Fibroblast of pulmonary artery (primary cell): ENCODE measurements at regions not wholly inside any gene's neighbourhood (a gene's known extent, or its start where the extent isn't known, plus 50 kb on each side); places are given as distances from the start of the nearest gene placed in this dataset.
"Not testable (repeated sequence)": the region's sequence is repeated elsewhere in the genome, so short reads cannot be mapped to it uniquely, and the experiment has no call there.

ENCODE experiments used
- DNase-seq: peaks from one replicate; pipeline ENCODE4 v3.0.0-alpha.2; 2010; ENCODE audit warnings: low read depth
- H3K4me3 ChIP-seq: replicated peaks from 2 replicates; pipeline ENCODE4 v1.5.1; 2011; ENCODE audit warnings: low read depth, mild to moderate bottlenecking, control low read depth, low read length, moderate library complexity
- TF ChIP-seq, protein P1 (sequence below): IDR thresholded peaks from 2 replicates; pipeline ENCODE4 v1.5.1; 2011; ENCODE audit warnings: mild to moderate bottlenecking, control low read depth, low read length, inconsistent platforms; ENCODE audit errors: missing control alignments

DNA sequence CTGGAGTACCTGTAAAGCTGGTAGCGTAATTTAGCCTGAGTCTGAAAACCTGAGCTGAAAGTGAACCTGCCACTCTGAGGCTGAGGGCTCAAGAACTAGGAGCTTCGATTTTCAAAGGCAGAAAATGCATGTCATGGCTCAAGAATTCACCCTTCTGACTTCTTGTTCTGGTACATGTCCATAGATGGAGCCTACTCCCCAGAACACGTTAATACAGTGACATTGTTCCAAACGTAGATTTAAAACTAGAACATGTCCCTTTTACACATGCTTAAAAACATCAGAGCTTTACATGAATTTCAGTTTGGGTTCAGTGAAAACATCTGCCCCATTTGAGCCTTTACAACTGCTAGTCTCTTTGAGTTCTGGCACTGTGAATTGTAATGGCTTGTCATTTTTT is 115.5 kb upstream of the WDR1 start:
- no peak overlapping the region for H3K4me3 ChIP-seq
- TF ChIP-seq, protein P1, sequence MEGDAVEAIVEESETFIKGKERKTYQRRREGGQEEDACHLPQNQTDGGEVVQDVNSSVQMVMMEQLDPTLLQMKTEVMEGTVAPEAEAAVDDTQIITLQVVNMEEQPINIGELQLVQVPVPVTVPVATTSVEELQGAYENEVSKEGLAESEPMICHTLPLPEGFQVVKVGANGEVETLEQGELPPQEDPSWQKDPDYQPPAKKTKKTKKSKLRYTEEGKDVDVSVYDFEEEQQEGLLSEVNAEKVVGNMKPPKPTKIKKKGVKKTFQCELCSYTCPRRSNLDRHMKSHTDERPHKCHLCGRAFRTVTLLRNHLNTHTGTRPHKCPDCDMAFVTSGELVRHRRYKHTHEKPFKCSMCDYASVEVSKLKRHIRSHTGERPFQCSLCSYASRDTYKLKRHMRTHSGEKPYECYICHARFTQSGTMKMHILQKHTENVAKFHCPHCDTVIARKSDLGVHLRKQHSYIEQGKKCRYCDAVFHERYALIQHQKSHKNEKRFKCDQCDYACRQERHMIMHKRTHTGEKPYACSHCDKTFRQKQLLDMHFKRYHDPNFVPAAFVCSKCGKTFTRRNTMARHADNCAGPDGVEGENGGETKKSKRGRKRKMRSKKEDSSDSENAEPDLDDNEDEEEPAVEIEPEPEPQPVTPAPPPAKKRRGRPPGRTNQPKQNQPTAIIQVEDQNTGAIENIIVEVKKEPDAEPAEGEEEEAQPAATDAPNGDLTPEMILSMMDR, result no peak
- DNase-seq, result no peak

DNA sequence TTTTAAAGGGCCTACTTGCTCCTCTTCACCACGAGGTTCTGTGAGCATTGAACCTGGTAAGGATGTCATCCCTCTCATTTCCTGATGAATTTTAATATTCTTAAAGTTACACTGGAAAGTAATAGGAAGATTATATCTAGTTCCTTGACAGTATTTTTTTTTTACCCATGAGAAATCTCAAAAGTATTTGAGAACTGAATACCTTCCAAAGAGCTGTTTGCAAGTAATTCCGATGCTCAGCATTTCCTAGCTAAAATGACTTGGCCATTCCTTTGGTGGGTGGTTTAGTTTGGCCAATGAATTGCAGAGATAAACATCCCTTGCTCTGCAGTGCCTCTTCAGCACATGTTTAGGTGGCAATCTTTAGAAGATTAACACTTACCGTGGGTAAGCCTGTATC is 110.2 kb upstream of the WDR1 start:
- peak; percentile 52 for DNase-seq
- H3K4me3 ChIP-seq, result no peak overlapping the region
- TF ChIP-seq, protein P1, result no peak

DNA sequence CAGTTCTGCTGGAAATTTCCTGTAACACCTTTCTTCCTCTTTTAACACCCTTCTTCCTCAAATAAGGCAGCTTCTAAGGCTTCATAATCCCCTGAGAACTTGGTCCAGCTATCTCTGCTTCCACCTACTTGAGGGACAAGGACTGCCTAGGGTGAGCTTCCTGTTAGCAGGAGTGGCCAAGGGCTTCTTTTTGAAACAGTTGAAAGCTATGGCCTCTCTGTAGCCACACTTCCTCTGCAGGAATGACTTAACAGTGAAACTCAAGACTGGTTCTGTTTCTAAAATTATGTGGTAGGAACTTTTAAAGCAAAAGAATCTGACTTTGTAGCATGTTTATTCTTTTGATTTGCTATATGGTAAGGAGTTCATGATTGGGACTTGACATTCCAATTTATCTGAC is 108.5 kb upstream of the WDR1 start:
- TF ChIP-seq, protein P1, result no peak
- H3K4me3 ChIP-seq, result no peak overlapping the region
- DNase-seq, result no peak

DNA sequence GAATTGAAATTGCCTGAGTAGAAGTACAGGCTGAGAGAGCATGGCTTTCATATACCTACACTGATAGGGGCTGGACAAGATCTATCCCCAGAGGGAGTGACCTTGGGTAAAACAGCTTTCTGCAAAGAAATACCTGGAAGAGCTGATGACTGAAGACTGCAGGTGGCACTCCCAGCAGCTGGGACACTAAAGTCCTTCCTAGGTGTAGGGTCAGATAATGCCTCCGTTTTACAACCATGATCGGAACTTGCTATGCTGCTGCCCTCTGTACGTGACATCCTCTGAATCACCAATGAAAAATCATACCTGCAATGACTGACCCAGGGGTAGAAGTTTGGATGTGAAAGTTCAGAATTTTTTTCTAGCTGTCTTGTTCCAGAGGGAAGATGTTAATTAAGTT is 107.2 kb upstream of the WDR1 start:
- no peak overlapping the region for H3K4me3 ChIP-seq
- DNase-seq, result no peak
- TF ChIP-seq, protein P1, result no peak

DNA sequence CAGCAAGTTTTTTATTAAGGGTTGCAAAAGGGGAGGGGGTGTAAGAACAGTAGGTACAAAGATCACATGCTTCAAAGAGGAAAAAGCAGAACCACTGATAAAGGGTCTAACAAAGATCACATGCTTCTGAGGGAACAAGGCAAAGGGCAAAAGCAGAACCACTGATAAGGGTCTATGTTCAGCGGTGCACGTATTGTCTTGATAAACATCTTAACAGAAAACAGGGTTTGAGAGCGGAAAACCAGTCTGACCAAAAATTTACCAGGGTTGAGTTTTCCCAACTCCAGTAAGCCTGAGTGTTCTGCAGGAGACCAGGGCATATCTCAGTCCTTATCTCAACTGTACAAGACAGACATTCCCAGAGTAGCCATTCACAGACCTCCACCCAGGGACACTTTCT is 96.9 kb upstream of the WDR1 start:
- H3K4me3 ChIP-seq, DNase-seq: not testable (repeated sequence)

DNA sequence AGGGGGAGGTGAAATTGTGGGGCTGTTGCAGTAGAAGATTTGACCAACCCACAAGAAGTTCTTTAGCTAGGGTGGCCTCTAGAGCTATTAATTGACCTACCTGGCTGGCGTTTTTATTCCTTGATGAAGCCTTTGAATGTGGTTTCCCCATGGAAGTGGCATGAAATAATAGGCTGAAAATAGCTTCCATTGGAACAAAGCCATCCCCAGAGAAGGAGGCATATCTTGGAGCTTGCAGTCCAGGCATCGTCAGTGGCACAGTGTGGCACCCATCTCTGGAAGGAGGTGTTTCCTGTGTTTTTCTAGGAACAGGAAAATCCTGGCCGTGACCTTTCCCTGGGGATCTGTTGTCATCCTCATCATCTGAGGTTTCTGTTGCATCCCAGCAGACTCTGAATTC is 96.3 kb upstream of the WDR1 start:
- no peak for DNase-seq
- no peak overlapping the region for H3K4me3 ChIP-seq
- TF ChIP-seq, protein P1, result no peak

DNA sequence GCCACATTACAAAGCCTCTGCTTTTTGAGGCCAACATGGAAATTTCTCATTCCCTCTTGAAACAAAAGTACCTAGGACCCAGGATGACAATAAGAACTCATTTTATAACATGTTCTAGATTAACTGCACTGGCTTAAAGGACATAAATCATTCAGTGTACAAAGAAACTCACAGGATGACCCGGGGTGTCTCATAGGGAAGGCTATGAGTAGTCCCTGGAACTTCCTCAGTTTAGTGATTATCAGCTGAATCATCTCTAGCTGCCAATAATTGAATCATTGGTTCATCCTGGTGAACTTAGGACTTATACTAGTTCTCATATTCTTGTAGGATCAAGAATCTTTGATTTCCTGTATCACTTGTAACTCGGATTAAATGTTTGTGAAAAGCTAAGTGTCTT is 95.8 kb upstream of the WDR1 start:
- H3K4me3 ChIP-seq, result no peak overlapping the region
- no peak for DNase-seq
- TF ChIP-seq, protein P1, result no peak

DNA sequence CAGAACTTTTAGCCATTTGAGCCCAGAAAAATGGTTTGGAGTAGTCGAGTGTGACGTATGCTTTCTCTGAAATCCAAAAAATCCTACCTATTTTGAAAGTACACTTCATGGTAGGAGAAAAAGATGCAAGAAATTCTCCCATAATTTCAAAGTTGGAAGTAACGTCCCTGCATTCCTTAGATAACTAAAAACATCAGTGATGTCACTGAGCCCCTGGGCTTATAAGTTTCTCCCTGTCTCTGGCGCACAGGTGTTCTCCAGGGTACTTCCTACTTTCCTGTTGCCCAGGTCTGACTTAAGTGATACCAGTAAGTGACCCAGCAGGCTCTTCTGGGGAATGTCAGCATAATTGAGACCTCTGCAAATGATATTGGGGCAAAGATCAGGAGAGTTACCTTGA is 90.5 kb upstream of the WDR1 start:
- TF ChIP-seq, protein P1, result no peak
- H3K4me3 ChIP-seq, result no peak overlapping the region
- no peak for DNase-seq
